ENCODE measurements at regions not wholly inside any gene's neighbourhood (a gene's known extent, or its start where the extent isn't known, plus 50 kb on each side); places are given as distances from the start of the nearest gene placed in this dataset.

- TF ChIP-seq POLR2AphosphoS5 (IDR thresholded peaks at IDR 0.05; ENCODE audit: low read depth, low read length) (no peak), SIN3A (IDR thresholded peaks at IDR 0.05; ENCODE audit: borderline replicate concordance, insufficient read depth, low read length) (no peak), REST (IDR thresholded peaks at IDR 0.05; ENCODE audit: insufficient read depth in 1 of 2, low read depth in 2 of 2, low read length in 2 of 2) (no peak)
These were observed 122.9 kb upstream of the SALL3 start for GRCh38 chr18:78856569-78857313.
